WI38 (cell line): ENCODE measurements at regions not wholly inside any gene's neighbourhood (a gene's known extent, or its start where the extent isn't known, plus 50 kb on each side); places are given as distances from the start of the nearest gene placed in this dataset.

ENCODE experiments used
- H3K4me3 ChIP-seq: 2 replicates; pipeline ENCODE4 v1.5.1; 2011; ENCODE audit warnings: low read depth, mild to moderate bottlenecking, control low read depth, low read length
- CTCF ChIP-seq: IDR thresholded peaks from 2 replicates; pipeline ENCODE4 v1.5.1; 2012; ENCODE audit warnings: low read depth, mild to moderate bottlenecking, control low read depth, low read length

GRCh38 chr15:81853150-81853748 lies 192.6 kb downstream of the MEX3B start:
- no peak for TF ChIP-seq CTCF
- H3K4me3 ChIP-seq = no peak overlapping the region

GRCh38 chr15:81852411-81853149 lies 193.2 kb downstream of the MEX3B start:
- no peak overlapping the region for H3K4me3 ChIP-seq
- TF ChIP-seq CTCF = no peak

GRCh38 chr15:81851757-81852156 lies 194.1 kb downstream of the MEX3B start:
- TF ChIP-seq CTCF = no peak
- no peak overlapping the region for H3K4me3 ChIP-seq

GRCh38 chr15:81851325-81851724 lies 194.5 kb downstream of the MEX3B start:
- no peak overlapping the region for H3K4me3 ChIP-seq
- no peak for TF ChIP-seq CTCF

- no peak for TF ChIP-seq CTCF
Observed at GRCh38 chr15:81849289-81849688, 196.5 kb downstream of the MEX3B start.

GRCh38 chr15:81848701-81849100 lies 197.1 kb downstream of the MEX3B start:
- no peak overlapping the region for H3K4me3 ChIP-seq
- TF ChIP-seq CTCF = no peak

More at GRCh38 chr15:81849289-81849688, 196.5 kb downstream of the MEX3B start:
- no peak overlapping the region for H3K4me3 ChIP-seq

- TF ChIP-seq CTCF = no peak
- H3K4me3 ChIP-seq = no peak overlapping the region
Observed at GRCh38 chr15:81843757-81844407, 201.9 kb downstream of the MEX3B start.
